ENCODE measurements at regions not wholly inside any gene's neighbourhood (a gene's known extent, or its start where the extent isn't known, plus 50 kb on each side); places are given as distances from the start of the nearest gene placed in this dataset.

- no peak for TF ChIP-seq CTCF (conservative IDR thresholded peaks at IDR 0.05; ENCODE audit: low read depth, low read length)
- no peak for TF ChIP-seq BHLHE40 (IDR thresholded peaks at IDR 0.05; ENCODE audit: low read depth, low read length)
- TF ChIP-seq POLR2A (IDR thresholded peaks at IDR 0.05; ENCODE audit: low read depth, low read length), result no peak
- no peak for TF ChIP-seq RAD21 (IDR thresholded peaks at IDR 0.05; ENCODE audit: low read length)
- TF ChIP-seq RFX5 (IDR thresholded peaks at IDR 0.05; ENCODE audit: low read depth, low read length), result no peak
- no peak for TF ChIP-seq MAZ (IDR thresholded peaks at IDR 0.05; ENCODE audit: borderline replicate concordance, low read depth, low read length)
- no peak for TF ChIP-seq SMC3 (IDR thresholded peaks at IDR 0.05; ENCODE audit: low read depth, low read length)
- TF ChIP-seq MXI1 (IDR thresholded peaks at IDR 0.05; ENCODE audit: borderline replicate concordance, low read depth, low read length), result no peak
- TF ChIP-seq USF2 (IDR thresholded peaks at IDR 0.05; ENCODE audit: low read depth, low read length), result no peak
These were observed 74.9 kb upstream of the ZFHX3 start for GRCh38 chr16:73122604-73123391.
